IMR-90 (cell line): ENCODE measurements at regions not wholly inside any gene's neighbourhood (a gene's known extent, or its start where the extent isn't known, plus 50 kb on each side); places are given as distances from the start of the nearest gene placed in this dataset.

Experiments used
- ATAC-seq: fragments of 200-7000 bp; cut with Tn5 transposase; 2 replicates; pipeline ENCODE4 v1.9.1; 2020; ENCODE audit warnings: low read depth, mild to moderate bottlenecking, moderate library complexity
- BruUV-seq: library from RNA; stranded (reverse); fragments of 400-500 nt; replicated peaks from 2 replicates; lab custom pipeline; 2021; lab: Mats Ljungman, UMichigan
- CTCF ChIA-PET: fragments of 300-600 bp; formaldehyde crosslinking; extraction: SDS; loops from one replicate; lab custom pipeline; 2021; ENCODE audit warnings: antibody characterized with exemption; lab: Yijun Ruan, JAX
- POLR2A ChIA-PET: fragments of 300-600 bp; sonication (Branson Sonifier 250); formaldehyde crosslinking; loops from one replicate; lab custom pipeline; 2022; ENCODE audit warnings: antibody characterized with exemption; ENCODE audit not compliant: unreplicated experiment; lab: Charles Lee
- DNase-seq: peaks from one replicate; pipeline ENCODE4 v3.0.0; 2013
- H2AFZ ChIP-seq: replicated peaks from 2 replicates; pipeline ENCODE3; 2013; ENCODE audit warnings: low read length, mild to moderate bottlenecking; ENCODE audit not compliant: poor library complexity
- H2AK5ac ChIP-seq: 2 replicates; pipeline ENCODE4 v1.6.1; 2013; ENCODE audit warnings: low read depth, low read length, inconsistent platforms
- H2AK9ac ChIP-seq: replicated peaks from 2 replicates; pipeline ENCODE3; 2013; ENCODE audit warnings: mild to moderate bottlenecking, low read depth, low read length, moderate library complexity; ENCODE audit not compliant: poor library complexity
- H2BK120ac ChIP-seq: 2 replicates; pipeline ENCODE4 v1.6.1; 2013; ENCODE audit warnings: low read depth, low read length, inconsistent platforms
- H2BK15ac ChIP-seq: 3 replicates; pipeline ENCODE4 v1.6.1; 2013; ENCODE audit warnings: low read depth, low read length, inconsistent platforms
- H2BK20ac ChIP-seq: 2 replicates; pipeline ENCODE4 v1.6.1; 2013; ENCODE audit warnings: low read depth, mild to moderate bottlenecking, inconsistent platforms, low read length, moderate library complexity
- H2BK5ac ChIP-seq: 2 replicates; pipeline ENCODE4 v1.6.1; 2013; ENCODE audit warnings: mild to moderate bottlenecking, low read depth, low read length, inconsistent platforms; ENCODE audit not compliant: poor library complexity, severe bottlenecking
- H3K14ac ChIP-seq: replicated peaks from 2 replicates; pipeline ENCODE4 v1.6.1; 2013; ENCODE audit warnings: low read depth, low read length, inconsistent platforms
- H3K18ac ChIP-seq: 2 replicates; pipeline ENCODE4 v1.6.1; 2013; ENCODE audit warnings: low read depth, low read length, control low read depth
- H3K23ac ChIP-seq: 2 replicates; pipeline ENCODE4 v1.6.1; 2013; ENCODE audit warnings: low read depth, low read length, inconsistent platforms
- H3K27ac ChIP-seq: 2 replicates; pipeline ENCODE4 v1.5.1; 2013; ENCODE audit warnings: mild to moderate bottlenecking, control low read depth, low read length; ENCODE audit not compliant: insufficient read depth
- H3K27me3 ChIP-seq: 2 replicates; pipeline ENCODE4 v1.6.1; 2013; ENCODE audit warnings: low read length; ENCODE audit not compliant: control insufficient read depth, insufficient read depth
- H3K36me3 ChIP-seq: 2 replicates; pipeline ENCODE4 v1.6.1; 2013; ENCODE audit warnings: low read length, mixed read lengths; ENCODE audit not compliant: control insufficient read depth, insufficient read depth
- H3K4ac ChIP-seq: 2 replicates; pipeline ENCODE4 v1.6.1; 2013; ENCODE audit warnings: low read depth, low read length, inconsistent platforms
- H3K4me1 ChIP-seq: 2 replicates; pipeline ENCODE4 v1.6.1; 2013; ENCODE audit warnings: low read length, mixed read lengths; ENCODE audit not compliant: control insufficient read depth, insufficient read depth
- H3K4me2 ChIP-seq: 2 replicates; pipeline ENCODE4 v1.6.1; 2013; ENCODE audit warnings: low read depth, mild to moderate bottlenecking, control low read depth, low read length, moderate library complexity
- H3K4me3 ChIP-seq: 2 replicates; pipeline ENCODE4 v1.5.1; 2013; ENCODE audit warnings: low read depth, mild to moderate bottlenecking, control low read depth, low read length, moderate library complexity; ENCODE audit not compliant: insufficient read depth
- H3K56ac ChIP-seq: 2 replicates; pipeline ENCODE4 v1.6.1; 2013; ENCODE audit warnings: low read length, inconsistent platforms; ENCODE audit not compliant: insufficient read depth; ENCODE audit errors: extremely low read depth
- H3K79me1 ChIP-seq, 2 experiments: 2 replicates each; pipeline ENCODE4 v1.6.1; 2013; ENCODE audit warnings: low read length in 2 of 2, inconsistent platforms in 1 of 2, low read depth in 1 of 2
- H3K9ac ChIP-seq: 2 replicates; pipeline ENCODE4 v1.6.1; 2013; ENCODE audit warnings: low read depth, low read length, control low read depth
- H3K9me1 ChIP-seq: 2 replicates; pipeline ENCODE4 v1.6.1; 2013; ENCODE audit warnings: low read length, inconsistent platforms; ENCODE audit not compliant: insufficient read depth
- H3K9me3 ChIP-seq: 2 replicates; pipeline ENCODE4 v1.6.1; 2013; ENCODE audit warnings: low read length; ENCODE audit not compliant: control insufficient read depth, insufficient read depth
- H4K20me1 ChIP-seq: 2 replicates; pipeline ENCODE4 v1.6.1; 2013; ENCODE audit warnings: low read length, inconsistent platforms; ENCODE audit not compliant: insufficient read depth
- H4K5ac ChIP-seq: 2 replicates; pipeline ENCODE4 v1.6.1; 2013; ENCODE audit warnings: mild to moderate bottlenecking, low read depth, low read length, control low read depth
- H4K8ac ChIP-seq, 2 experiments: 2 replicates each; pipeline ENCODE4 v1.6.1; 2013; ENCODE audit warnings: low read depth in 2 of 2, low read length in 2 of 2, control low read depth in 1 of 2, inconsistent platforms in 1 of 2
- H4K91ac ChIP-seq: 2 replicates; pipeline ENCODE4 v1.6.1; 2013; ENCODE audit warnings: low read depth, low read length, inconsistent platforms; ENCODE audit not compliant: insufficient read depth
- CEBPB ChIP-seq: IDR thresholded peaks from 2 replicates; pipeline ENCODE4 v1.6.1; 2012; ENCODE audit warnings: low read depth, low read length, improper control_type of control experiment
- CHD1 ChIP-seq: IDR thresholded peaks from 2 replicates; pipeline ENCODE4 v1.6.1; 2012; ENCODE audit warnings: low read depth, low read length, improper control_type of control experiment
- MAFK ChIP-seq: IDR thresholded peaks from 2 replicates; pipeline ENCODE4 v1.6.1; 2012; ENCODE audit warnings: low read depth, low read length, improper control_type of control experiment
- MXI1 ChIP-seq: IDR thresholded peaks from 2 replicates; pipeline ENCODE4 v1.6.1; 2012; ENCODE audit warnings: low read depth, mild to moderate bottlenecking, low read length, moderate library complexity, borderline replicate concordance
- NFE2L2 ChIP-seq: fragments of 150-350 bp; IDR thresholded peaks from 2 replicates; pipeline ENCODE4 v1.6.1; 2016; ENCODE audit warnings: low read depth, mild to moderate bottlenecking, low read length
- POLR2A ChIP-seq: IDR thresholded peaks from 2 replicates; pipeline ENCODE4 v1.6.1; 2012; ENCODE audit warnings: mild to moderate bottlenecking, low read depth, low read length
- RAD21 ChIP-seq: IDR thresholded peaks from 2 replicates; pipeline ENCODE4 v1.6.1; 2012; ENCODE audit warnings: low read length, improper control_type of control experiment
- RCOR1 ChIP-seq: IDR thresholded peaks from 2 replicates; pipeline ENCODE4 v1.6.1; 2012; ENCODE audit warnings: mild to moderate bottlenecking, low read length, improper control_type of control experiment; ENCODE audit not compliant: insufficient replicate concordance
- RFX5 ChIP-seq: IDR thresholded peaks from 2 replicates; pipeline ENCODE4 v1.8.0; 2012; ENCODE audit warnings: low read depth, mild to moderate bottlenecking, low read length, moderate library complexity
- SMC3 ChIP-seq: fragments of 150-350 bp; IDR thresholded peaks from 2 replicates; pipeline ENCODE4 v1.6.1; 2016; ENCODE audit warnings: low read depth, mild to moderate bottlenecking, antibody characterized with exemption, low read length, moderate library complexity
- WGBS, 2 experiments: methylation state at CpG; one replicate each; pipeline versions ENCODE4 v1.1.5 to v1.1.7; 2013; ENCODE audit warnings: missing lambda C conversion rate in 2 of 2; ENCODE audit not compliant: insufficient read length in 1 of 2; ENCODE audit errors: extremely low coverage in 2 of 2; 5-methylcytosine and 5-hydroxymethylcytosine counted together
- dilution Hi-C: fragments of 300-500 bp; cut with HindIII; formaldehyde crosslinking; loops from one replicate; pipeline ENCODE4 v1.14.3; 2018; ENCODE audit warnings: low sequenced_read_pairs; ENCODE audit not compliant: unreplicated experiment
- in situ Hi-C: fragments of 300-500 bp; cut with MboI; formaldehyde crosslinking; loops from 3 replicates; pipeline ENCODE4 v1.14.3; 2019; ENCODE audit warnings: low sequenced_read_pairs, inconsistent platforms, mixed read lengths
- intact Hi-C: fragments of 100-400 bp; cut with micrococcal nuclease; formaldehyde crosslinking; loops from 2 replicates; pipeline ENCODE4 v1.10.0; 2022
- TF ChIP-seq, protein P1 (sequence below): fragments of 150-350 bp; IDR thresholded peaks from 2 replicates; pipeline ENCODE4 v1.6.1; 2016; ENCODE audit warnings: low read depth, mild to moderate bottlenecking, low read length, moderate library complexity, borderline replicate concordance
- TF ChIP-seq, protein P2 (sequence below): fragments of 150-350 bp; IDR thresholded peaks from 2 replicates; pipeline ENCODE4 v1.6.1; 2017; ENCODE audit warnings: mild to moderate bottlenecking, antibody characterized with exemption, low read length, low read depth

DNA sequence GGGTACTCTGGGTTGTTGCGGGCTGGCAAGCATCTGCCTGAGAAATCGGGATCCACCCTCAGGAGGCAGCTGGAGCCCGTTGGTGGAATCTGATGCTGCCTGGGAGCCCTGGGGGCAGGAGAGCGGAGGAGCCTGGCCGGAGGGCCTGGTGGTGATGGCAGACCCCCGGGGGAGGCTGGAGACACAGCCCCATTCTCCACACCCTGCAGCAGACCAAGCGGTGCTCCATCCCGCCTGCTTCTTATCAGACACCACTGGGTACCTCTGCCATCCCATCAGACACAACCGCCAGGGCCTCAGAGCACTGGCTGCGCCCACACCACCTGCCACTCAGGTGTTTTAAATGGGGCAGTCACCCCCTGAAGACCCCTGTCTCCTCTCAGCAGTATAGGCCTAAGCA is 103.9 kb downstream of the RBFOX3 start:
- no peak overlapping the region for H3K18ac ChIP-seq
- H3K9ac ChIP-seq: no peak overlapping the region
- no peak overlapping the region for H4K91ac ChIP-seq
- H2AK5ac ChIP-seq: no peak overlapping the region
- TF ChIP-seq SMC3: no peak
- TF ChIP-seq RFX5: no peak
- TF ChIP-seq MXI1: no peak
- no peak for TF ChIP-seq CHD1
- no peak for TF ChIP-seq RCOR1
- TF ChIP-seq RAD21: no peak
- no peak for TF ChIP-seq NFE2L2
- TF ChIP-seq, protein P1, sequence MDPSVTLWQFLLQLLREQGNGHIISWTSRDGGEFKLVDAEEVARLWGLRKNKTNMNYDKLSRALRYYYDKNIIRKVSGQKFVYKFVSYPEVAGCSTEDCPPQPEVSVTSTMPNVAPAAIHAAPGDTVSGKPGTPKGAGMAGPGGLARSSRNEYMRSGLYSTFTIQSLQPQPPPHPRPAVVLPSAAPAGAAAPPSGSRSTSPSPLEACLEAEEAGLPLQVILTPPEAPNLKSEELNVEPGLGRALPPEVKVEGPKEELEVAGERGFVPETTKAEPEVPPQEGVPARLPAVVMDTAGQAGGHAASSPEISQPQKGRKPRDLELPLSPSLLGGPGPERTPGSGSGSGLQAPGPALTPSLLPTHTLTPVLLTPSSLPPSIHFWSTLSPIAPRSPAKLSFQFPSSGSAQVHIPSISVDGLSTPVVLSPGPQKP: no peak
- no peak for TF ChIP-seq MAFK
- TF ChIP-seq POLR2A: no peak
- no peak for TF ChIP-seq CEBPB
- TF ChIP-seq, protein P2, sequence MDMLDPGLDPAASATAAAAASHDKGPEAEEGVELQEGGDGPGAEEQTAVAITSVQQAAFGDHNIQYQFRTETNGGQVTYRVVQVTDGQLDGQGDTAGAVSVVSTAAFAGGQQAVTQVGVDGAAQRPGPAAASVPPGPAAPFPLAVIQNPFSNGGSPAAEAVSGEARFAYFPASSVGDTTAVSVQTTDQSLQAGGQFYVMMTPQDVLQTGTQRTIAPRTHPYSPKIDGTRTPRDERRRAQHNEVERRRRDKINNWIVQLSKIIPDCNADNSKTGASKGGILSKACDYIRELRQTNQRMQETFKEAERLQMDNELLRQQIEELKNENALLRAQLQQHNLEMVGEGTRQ: no peak
- no peaks in the 10 kb centered on the region for H3K9me1 ChIP-seq
- H3K56ac ChIP-seq: no peak overlapping the region
- H2BK5ac ChIP-seq: no peak overlapping the region
- H3K36me3 ChIP-seq: no peaks in the 10 kb centered on the region
- H2AFZ ChIP-seq: no peak overlapping the region
- no peak for ATAC-seq
- H3K23ac ChIP-seq: no peak overlapping the region
- in situ Hi-C loops (no loop called here), intact Hi-C loops (no loop called here), dilution Hi-C loops (no loop called here)
- H3K9me3 ChIP-seq: peaks cover 24% of the 10 kb centered on the region; the same call in 1 of the 2 replicates
- no TSS peak for BruUV-seq
- no peak overlapping the region for H2BK15ac ChIP-seq
- H3K14ac ChIP-seq: no peak overlapping the region
- POLR2A ChIA-PET: no interaction called here
- H3K27ac ChIP-seq: no peak overlapping the region
- no peak overlapping the region for H2BK20ac ChIP-seq
- no peak overlapping the region for H4K5ac ChIP-seq
- DNase-seq: no peak
- no peaks in the 10 kb centered on the region for H3K27me3 ChIP-seq
- no peak overlapping the region for H3K4me2 ChIP-seq
- H3K4me1 ChIP-seq: no peaks in the 10 kb centered on the region
- CTCF ChIA-PET: no interaction called here
- no peaks in the 10 kb centered on the region for H4K20me1 ChIP-seq
- H3K79me1 ChIP-seq: no peaks in the 10 kb centered on the region
- WGBS, 2 experiments: no CpG with 5 or more reads among the region's 10 CpGs
- H2BK120ac ChIP-seq: no peak overlapping the region
- H2AK9ac ChIP-seq: no peak overlapping the region
- H3K4ac ChIP-seq: no peak overlapping the region
- no peak overlapping the region for H3K4me3 ChIP-seq
- H4K8ac ChIP-seq: no peak overlapping the region
